ENCODE measurements at regions not wholly inside any gene's neighbourhood (a gene's known extent, or its start where the extent isn't known, plus 50 kb on each side); places are given as distances from the start of the nearest gene placed in this dataset.

GRCh38 chr10:3648170-3648569 lies 136.8 kb downstream of the KLF6 start:
- no peak overlapping the region for H3K4me3 ChIP-seq (ENCODE audit: low read depth, low read length)
- H3K4me1 Mint-ChIP-seq: peaks cover 5 to 7% (median 5%) of the 10 kb centered on the region in 4 donors
- no peaks in the 10 kb centered on the region for H3K9me3 Mint-ChIP-seq
- DNase-seq (no peak), ATAC-seq (ENCODE audit: low read depth in 2 of 2) (no peak)
- H3K4me1 ChIP-seq (ENCODE audit: control insufficient read depth, insufficient read depth, low read length, poor library complexity, severe bottlenecking): peaks cover 5% of the 10 kb centered on the region
- H3K27me3 Mint-ChIP-seq: peaks cover 4% of the 10 kb centered on the region
- H3K27ac Mint-ChIP-seq: no peak overlapping the region
- H3K9me3 ChIP-seq (ENCODE audit: control insufficient read depth in 2 of 2, low read length in 2 of 2): no peaks in the 10 kb centered on the region
- H3K27me3 ChIP-seq (ENCODE audit: control insufficient read depth, insufficient read depth, low read length): no peaks in the 10 kb centered on the region
- H3K36me3 Mint-ChIP-seq: no peaks in the 10 kb centered on the region
- H3K4me3 Mint-ChIP-seq: no peak overlapping the region
- H3K27ac ChIP-seq (ENCODE audit: insufficient read depth, low read length, poor library complexity, severe bottlenecking): no peak overlapping the region
- H3K36me3 ChIP-seq (ENCODE audit: control insufficient read depth, insufficient read depth, low read length): no peaks in the 10 kb centered on the region

GRCh38 chr10:3647074-3647473 lies 137.9 kb downstream of the KLF6 start:
- no peak for ATAC-seq (ENCODE audit: low read depth in 2 of 2)
- H3K9me3 Mint-ChIP-seq: no peaks in the 10 kb centered on the region
- H3K27me3 ChIP-seq (ENCODE audit: control insufficient read depth, insufficient read depth, low read length): no peaks in the 10 kb centered on the region

GRCh38 chr10:3645406-3645805 lies 139.6 kb downstream of the KLF6 start:
- Mint-ChIP-seq H3K4me3 (no peak overlapping the region), H3K4me1 (peaks cover 0 to 2% (median 0%) of the 10 kb centered on the region in 4 donors), H3K9me3 (no peaks in the 10 kb centered on the region), H3K27me3 (peaks cover 4% of the 10 kb centered on the region), H3K27ac (no peak overlapping the region), H3K36me3 (no peaks in the 10 kb centered on the region)
- no peak for DNase-seq
- Histone ChIP-seq H3K27me3 (ENCODE audit: control insufficient read depth, insufficient read depth, low read length) (no peaks in the 10 kb centered on the region), H3K27ac (ENCODE audit: insufficient read depth, low read length, poor library complexity, severe bottlenecking) (no peak overlapping the region), H3K36me3 (ENCODE audit: control insufficient read depth, insufficient read depth, low read length) (no peaks in the 10 kb centered on the region), H3K4me3 (ENCODE audit: low read depth, low read length) (no peak overlapping the region), H3K9me3 (ENCODE audit: control insufficient read depth in 2 of 2, low read length in 2 of 2) (no peaks in the 10 kb centered on the region), H3K4me1 (ENCODE audit: control insufficient read depth, insufficient read depth, low read length, poor library complexity, severe bottlenecking) (no peaks in the 10 kb centered on the region)
- no peak for ATAC-seq (ENCODE audit: low read depth in 2 of 2)

More at GRCh38 chr10:3647074-3647473, 137.9 kb downstream of the KLF6 start:
- no peak for DNase-seq
- Histone ChIP-seq H3K4me3 (ENCODE audit: low read depth, low read length) (no peak overlapping the region), H3K9me3 (ENCODE audit: control insufficient read depth in 2 of 2, low read length in 2 of 2) (no peaks in the 10 kb centered on the region), H3K27ac (ENCODE audit: insufficient read depth, low read length, poor library complexity, severe bottlenecking) (no peak overlapping the region), H3K4me1 (ENCODE audit: control insufficient read depth, insufficient read depth, low read length, poor library complexity, severe bottlenecking) (no peaks in the 10 kb centered on the region), H3K36me3 (ENCODE audit: control insufficient read depth, insufficient read depth, low read length) (no peaks in the 10 kb centered on the region)
- peaks cover 0 to 2% (median 0%) of the 10 kb centered on the region in 4 donors for H3K4me1 Mint-ChIP-seq
- no peaks in the 10 kb centered on the region for H3K36me3 Mint-ChIP-seq
- H3K4me3 Mint-ChIP-seq: no peak overlapping the region
- H3K27me3 Mint-ChIP-seq: peaks cover 4% of the 10 kb centered on the region
- no peak overlapping the region for H3K27ac Mint-ChIP-seq

GRCh38 chr10:3640816-3641215 lies 144.2 kb downstream of the KLF6 start:
- Mint-ChIP-seq H3K27me3 (no peaks in the 10 kb centered on the region), H3K4me1 (peaks cover 0 to 2% (median under 1%) of the 10 kb centered on the region in 4 donors), H3K36me3 (no peaks in the 10 kb centered on the region), H3K9me3 (no peaks in the 10 kb centered on the region), H3K4me3 (no peak overlapping the region), H3K27ac (no peak overlapping the region)
- Histone ChIP-seq H3K9me3 (ENCODE audit: control insufficient read depth in 2 of 2, low read length in 2 of 2) (no peaks in the 10 kb centered on the region), H3K27me3 (ENCODE audit: control insufficient read depth, insufficient read depth, low read length) (no peaks in the 10 kb centered on the region), H3K36me3 (ENCODE audit: control insufficient read depth, insufficient read depth, low read length) (no peaks in the 10 kb centered on the region), H3K4me3 (ENCODE audit: low read depth, low read length) (no peak overlapping the region), H3K27ac (ENCODE audit: insufficient read depth, low read length, poor library complexity, severe bottlenecking) (no peak overlapping the region), H3K4me1 (ENCODE audit: control insufficient read depth, insufficient read depth, low read length, poor library complexity, severe bottlenecking) (no peaks in the 10 kb centered on the region)
- DNase-seq: no peak
- ATAC-seq (ENCODE audit: low read depth in 2 of 2): no peak

- no peaks in the 10 kb centered on the region for H3K27me3 ChIP-seq (ENCODE audit: control insufficient read depth, insufficient read depth, low read length)
- no peaks in the 10 kb centered on the region for H3K36me3 Mint-ChIP-seq
- ATAC-seq (ENCODE audit: low read depth in 2 of 2): no peak
- no peaks in the 10 kb centered on the region for H3K9me3 Mint-ChIP-seq
- no peak overlapping the region for H3K27ac Mint-ChIP-seq
- no peaks in the 10 kb centered on the region for H3K27me3 Mint-ChIP-seq
- no peaks in the 10 kb centered on the region for H3K4me1 ChIP-seq (ENCODE audit: control insufficient read depth, insufficient read depth, low read length, poor library complexity, severe bottlenecking)
- no peak for DNase-seq
- no peaks in the 10 kb centered on the region for H3K36me3 ChIP-seq (ENCODE audit: control insufficient read depth, insufficient read depth, low read length)
- no peak overlapping the region for H3K4me3 Mint-ChIP-seq
- H3K4me3 ChIP-seq (ENCODE audit: low read depth, low read length): no peak overlapping the region
- H3K27ac ChIP-seq (ENCODE audit: insufficient read depth, low read length, poor library complexity, severe bottlenecking): no peak overlapping the region
- no peaks in the 10 kb centered on the region for H3K9me3 ChIP-seq (ENCODE audit: control insufficient read depth in 2 of 2, low read length in 2 of 2)
- peaks cover 0 to 2% (median 1%) of the 10 kb centered on the region in 4 donors for H3K4me1 Mint-ChIP-seq
Observed at GRCh38 chr10:3639546-3639945, 145.5 kb downstream of the KLF6 start.

- H3K36me3 ChIP-seq (ENCODE audit: control insufficient read depth, insufficient read depth, low read length): no peaks in the 10 kb centered on the region
- Mint-ChIP-seq H3K4me3 (no peak overlapping the region), H3K27me3 (no peaks in the 10 kb centered on the region), H3K9me3 (no peaks in the 10 kb centered on the region), H3K36me3 (no peaks in the 10 kb centered on the region), H3K27ac (no peak overlapping the region), H3K4me1 (peaks cover 0 to 2% (median 1%) of the 10 kb centered on the region in 4 donors)
- ATAC-seq (ENCODE audit: low read depth in 2 of 2) (no peak), DNase-seq (no peak)
- H3K4me1 ChIP-seq (ENCODE audit: control insufficient read depth, insufficient read depth, low read length, poor library complexity, severe bottlenecking): no peaks in the 10 kb centered on the region
- H3K4me3 ChIP-seq (ENCODE audit: low read depth, low read length): no peak overlapping the region
- no peaks in the 10 kb centered on the region for H3K27me3 ChIP-seq (ENCODE audit: control insufficient read depth, insufficient read depth, low read length)
- no peak overlapping the region for H3K27ac ChIP-seq (ENCODE audit: insufficient read depth, low read length, poor library complexity, severe bottlenecking)
- no peaks in the 10 kb centered on the region for H3K9me3 ChIP-seq (ENCODE audit: control insufficient read depth in 2 of 2, low read length in 2 of 2)
Observed at GRCh38 chr10:3636356-3637181, 148.4 kb downstream of the KLF6 start.

- no peaks in the 10 kb centered on the region for H3K27me3 Mint-ChIP-seq
- no peak overlapping the region for H3K27ac ChIP-seq (ENCODE audit: insufficient read depth, low read length, poor library complexity, severe bottlenecking)
- no peak for DNase-seq
- no peaks in the 10 kb centered on the region for H3K36me3 ChIP-seq (ENCODE audit: control insufficient read depth, insufficient read depth, low read length)
- peaks cover 0 to 2% (median 0%) of the 10 kb centered on the region in 4 donors for H3K4me1 Mint-ChIP-seq
- H3K9me3 Mint-ChIP-seq: no peaks in the 10 kb centered on the region
- no peak overlapping the region for H3K27ac Mint-ChIP-seq
- no peaks in the 10 kb centered on the region for H3K27me3 ChIP-seq (ENCODE audit: control insufficient read depth, insufficient read depth, low read length)
- no peak for ATAC-seq (ENCODE audit: low read depth in 2 of 2)
- H3K4me3 Mint-ChIP-seq: no peak overlapping the region
- no peaks in the 10 kb centered on the region for H3K4me1 ChIP-seq (ENCODE audit: control insufficient read depth, insufficient read depth, low read length, poor library complexity, severe bottlenecking)
- H3K36me3 Mint-ChIP-seq: no peaks in the 10 kb centered on the region
- H3K9me3 ChIP-seq (ENCODE audit: control insufficient read depth in 2 of 2, low read length in 2 of 2): no peaks in the 10 kb centered on the region
- H3K4me3 ChIP-seq (ENCODE audit: low read depth, low read length): no peak overlapping the region
Observed at GRCh38 chr10:3635697-3636096, 149.3 kb downstream of the KLF6 start.

GRCh38 chr10:3635211-3635671 lies 149.8 kb downstream of the KLF6 start:
- H3K27me3 Mint-ChIP-seq: no peaks in the 10 kb centered on the region
- ATAC-seq (ENCODE audit: low read depth in 2 of 2) (no peak), DNase-seq (no peak)
- no peaks in the 10 kb centered on the region for H3K4me1 ChIP-seq (ENCODE audit: control insufficient read depth, insufficient read depth, low read length, poor library complexity, severe bottlenecking)
- no peak overlapping the region for H3K4me3 ChIP-seq (ENCODE audit: low read depth, low read length)
- H3K4me1 Mint-ChIP-seq: peaks cover 0 to 2% (median 0%) of the 10 kb centered on the region in 4 donors
- no peak overlapping the region for H3K27ac ChIP-seq (ENCODE audit: insufficient read depth, low read length, poor library complexity, severe bottlenecking)
- H3K27ac Mint-ChIP-seq: no peak overlapping the region
- H3K4me3 Mint-ChIP-seq: no peak overlapping the region
- no peaks in the 10 kb centered on the region for H3K27me3 ChIP-seq (ENCODE audit: control insufficient read depth, insufficient read depth, low read length)
- H3K9me3 ChIP-seq (ENCODE audit: control insufficient read depth in 2 of 2, low read length in 2 of 2): no peaks in the 10 kb centered on the region
- H3K36me3 Mint-ChIP-seq: no peaks in the 10 kb centered on the region
- H3K9me3 Mint-ChIP-seq: no peaks in the 10 kb centered on the region
- H3K36me3 ChIP-seq (ENCODE audit: control insufficient read depth, insufficient read depth, low read length): no peaks in the 10 kb centered on the region
